Inflammatory macrophage treated with lipopolysaccharide for 4 hours (primary cell): ENCODE measurements at regions not wholly inside any gene's neighbourhood (a gene's known extent, or its start where the extent isn't known, plus 50 kb on each side); places are given as distances from the start of the nearest gene placed in this dataset.
A peak's percentile ranks its signal among the peaks of the same experiment; 100 is the strongest.

Experiments used
- DNase-seq: peaks from one replicate; pipeline ENCODE4 v3.0.0-alpha.2; 2020

- no peak for DNase-seq
Measured at GRCh38 chr5:73373814-73374510, 74.6 kb downstream of the FOXD1 start.

- DNase-seq, result no peak
Measured at GRCh38 chr5:73370640-73371583, 77.7 kb downstream of the FOXD1 start.

GRCh38 chr5:73370095-73370494 lies 78.5 kb downstream of the FOXD1 start:
- no peak for DNase-seq

GRCh38 chr5:73369278-73369677 lies 79.3 kb downstream of the FOXD1 start:
- DNase-seq, result no peak

- no peak for DNase-seq
Measured at GRCh38 chr5:73367650-73368049, 80.9 kb downstream of the FOXD1 start.

- DNase-seq, result no peak
Measured at GRCh38 chr5:73365990-73366667, 82.4 kb downstream of the FOXD1 start.

- no peak for DNase-seq
Measured at GRCh38 chr5:73365301-73365853, 83.2 kb downstream of the FOXD1 start.

- peak; percentile 20 for DNase-seq
Measured at GRCh38 chr5:73363911-73364730, 84.5 kb downstream of the FOXD1 start.

GRCh38 chr5:73359395-73359794 lies 89.2 kb downstream of the FOXD1 start:
- no peak for DNase-seq

GRCh38 chr5:73358366-73358765 lies 90.2 kb downstream of the FOXD1 start:
- no peak for DNase-seq

GRCh38 chr5:73357576-73357975 lies 91.0 kb downstream of the FOXD1 start:
- DNase-seq, result no peak

GRCh38 chr5:73355108-73355507 lies 93.5 kb downstream of the FOXD1 start:
- DNase-seq, result peak; percentile 7

GRCh38 chr5:73354406-73354805 lies 94.2 kb downstream of the FOXD1 start:
- no peak for DNase-seq

GRCh38 chr5:73352649-73353230 lies 95.8 kb downstream of the FOXD1 start:
- DNase-seq, result peak; percentile 25

GRCh38 chr5:73352243-73352642 lies 96.3 kb downstream of the FOXD1 start:
- no peak for DNase-seq

- no peak for DNase-seq
Measured at GRCh38 chr5:73351593-73351992, 97.0 kb downstream of the FOXD1 start.

- no peak for DNase-seq
Measured at GRCh38 chr5:73346878-73347408, 101.6 kb downstream of the FOXD1 start.

GRCh38 chr5:73344835-73345234 lies 103.7 kb downstream of the FOXD1 start:
- DNase-seq, result no peak

GRCh38 chr5:73339711-73340110 lies 108.9 kb downstream of the FOXD1 start:
- DNase-seq, result no peak

- no peak for DNase-seq
Measured at GRCh38 chr5:73339051-73339575, 109.5 kb downstream of the FOXD1 start.
